RWPE1 (cell line): ENCODE measurements at regions not wholly inside any gene's neighbourhood (a gene's known extent, or its start where the extent isn't known, plus 50 kb on each side); places are given as distances from the start of the nearest gene placed in this dataset.

Experiments used
- CTCF ChIA-PET: fragments of 350-600 bp; sonication (Branson Sonifier 250); formaldehyde crosslinking; extraction: SDS; loops from one replicate; lab custom pipeline; 2021; lab: Yijun Ruan, JAX
- POLR2A ChIA-PET: fragments of 400-600 bp; formaldehyde crosslinking; extraction: SDS; loops from one replicate; lab custom pipeline; 2020; ENCODE audit warnings: antibody characterized with exemption; ENCODE audit not compliant: low non-redundant PET; lab: Yijun Ruan, JAX
- DNase-seq: peaks from one replicate; pipeline ENCODE4 v3.0.0; 2012; ENCODE audit warnings: low spot score
- H3K27ac ChIP-seq: fragments of 450-650 bp; 2 replicates; pipeline ENCODE4 v1.5.1; 2017
- TF ChIP-seq, protein P1 (sequence below): fragments of 450-650 bp; conservative IDR thresholded peaks from 2 replicates; pipeline ENCODE4 v1.5.1; 2017; ENCODE audit warnings: low read depth, mild to moderate bottlenecking

DNA sequence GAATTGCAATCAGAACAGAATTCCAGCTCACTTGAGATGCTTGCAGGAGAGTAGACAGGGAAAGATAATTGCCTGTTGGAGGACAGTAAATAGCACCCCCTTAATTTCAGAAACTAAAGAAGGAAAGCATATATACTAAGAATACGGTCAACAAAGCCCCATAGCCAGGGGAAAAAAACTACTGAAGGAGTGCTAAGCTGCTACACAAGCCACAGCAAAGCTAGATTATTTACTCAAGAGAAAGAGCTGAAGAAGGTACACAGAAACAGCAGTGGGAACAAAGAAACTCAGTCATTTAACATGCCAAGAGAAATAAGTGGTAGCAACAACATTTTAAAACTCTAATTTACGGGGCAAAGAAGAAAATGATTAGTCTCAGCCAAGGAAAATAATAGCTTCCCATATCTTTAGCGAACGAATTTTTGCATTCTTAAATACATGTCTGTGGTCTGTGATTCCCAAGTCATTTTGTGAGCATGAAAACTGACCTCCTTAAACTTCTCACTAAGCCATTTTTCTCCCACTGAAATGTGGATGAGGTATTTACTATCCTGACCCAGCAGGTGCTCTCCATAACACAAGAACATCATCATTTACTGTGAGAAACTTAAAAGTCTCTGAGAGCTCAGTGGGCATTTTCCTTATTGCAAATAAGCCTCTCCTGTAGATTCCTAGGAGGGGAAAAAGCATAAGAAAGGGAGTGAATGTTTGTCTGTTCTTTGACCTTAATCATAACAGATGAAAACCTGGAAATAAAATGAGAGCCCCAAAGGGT lies 196.0 kb downstream of the PAX3 start:
- no peak overlapping the region for H3K27ac ChIP-seq
- CTCF ChIA-PET = interaction anchor here (0.7 to 0.9 kb wide), 3 partner anchors 170 to 1347 kb away, joined by 3 read pairs; no protein-coding TSS in a partner anchor
- DNase-seq = no peak
- TF ChIP-seq, protein P1, sequence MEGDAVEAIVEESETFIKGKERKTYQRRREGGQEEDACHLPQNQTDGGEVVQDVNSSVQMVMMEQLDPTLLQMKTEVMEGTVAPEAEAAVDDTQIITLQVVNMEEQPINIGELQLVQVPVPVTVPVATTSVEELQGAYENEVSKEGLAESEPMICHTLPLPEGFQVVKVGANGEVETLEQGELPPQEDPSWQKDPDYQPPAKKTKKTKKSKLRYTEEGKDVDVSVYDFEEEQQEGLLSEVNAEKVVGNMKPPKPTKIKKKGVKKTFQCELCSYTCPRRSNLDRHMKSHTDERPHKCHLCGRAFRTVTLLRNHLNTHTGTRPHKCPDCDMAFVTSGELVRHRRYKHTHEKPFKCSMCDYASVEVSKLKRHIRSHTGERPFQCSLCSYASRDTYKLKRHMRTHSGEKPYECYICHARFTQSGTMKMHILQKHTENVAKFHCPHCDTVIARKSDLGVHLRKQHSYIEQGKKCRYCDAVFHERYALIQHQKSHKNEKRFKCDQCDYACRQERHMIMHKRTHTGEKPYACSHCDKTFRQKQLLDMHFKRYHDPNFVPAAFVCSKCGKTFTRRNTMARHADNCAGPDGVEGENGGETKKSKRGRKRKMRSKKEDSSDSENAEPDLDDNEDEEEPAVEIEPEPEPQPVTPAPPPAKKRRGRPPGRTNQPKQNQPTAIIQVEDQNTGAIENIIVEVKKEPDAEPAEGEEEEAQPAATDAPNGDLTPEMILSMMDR = no peak
- POLR2A ChIA-PET = no interaction called here

GRCh38 chr2:222100704-222101699 lies 197.8 kb downstream of the PAX3 start:
- CTCF ChIA-PET = interaction anchor here (0.5 kb wide), 1 partner anchor 1591 kb away, joined by 3 read pairs; no protein-coding TSS in a partner anchor

DNA sequence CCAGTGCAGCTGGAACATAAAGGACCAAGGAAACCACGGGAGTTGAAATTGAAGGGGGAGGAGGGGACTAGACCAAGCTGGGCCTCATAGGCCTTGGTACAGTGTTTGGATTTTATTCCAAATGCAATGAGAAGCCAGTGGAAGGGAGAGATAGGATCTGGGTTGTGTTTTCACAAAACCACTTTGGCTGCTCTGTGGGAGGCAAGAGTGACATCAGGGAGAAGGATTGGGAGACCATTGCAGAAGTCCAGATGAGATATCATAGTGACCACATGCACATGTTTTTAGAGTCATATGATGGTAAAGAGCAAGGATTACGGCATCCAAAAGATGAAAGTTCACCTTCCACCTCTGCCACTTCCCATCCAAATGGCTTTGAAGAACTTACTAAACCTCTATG lies 210.2 kb downstream of the PAX3 start:
- DNase-seq = no peak
- ChIA-PET POLR2A (no interaction called here), CTCF (no interaction called here)
- H3K27ac ChIP-seq = no peak overlapping the region
- TF ChIP-seq, protein P1 = no peak

More at GRCh38 chr2:222100704-222101699, 197.8 kb downstream of the PAX3 start:
- POLR2A ChIA-PET = no interaction called here
- peak; percentile 8 for DNase-seq
- TF ChIP-seq, protein P1 = no peak
- no peak overlapping the region for H3K27ac ChIP-seq

DNA sequence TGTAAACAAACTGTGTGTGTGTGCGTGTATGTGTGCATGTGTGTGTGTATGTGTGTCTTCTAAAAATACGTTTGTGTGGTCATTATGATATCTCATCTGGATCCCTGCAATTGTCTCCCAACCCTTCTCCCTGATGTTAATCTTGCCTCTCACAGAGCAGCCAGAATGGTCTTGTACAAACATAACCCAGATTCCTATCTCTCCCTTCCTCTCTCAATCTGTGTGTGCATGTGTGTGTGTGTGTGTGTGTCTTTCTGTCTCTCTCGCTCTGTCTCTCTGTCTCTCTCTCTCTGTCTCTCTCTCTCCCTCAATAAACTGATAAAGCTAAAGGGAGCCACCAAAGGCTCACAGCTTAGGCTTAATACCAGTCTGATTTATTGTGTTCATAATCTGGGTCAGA lies 210.8 kb downstream of the PAX3 start:
- POLR2A ChIA-PET = no interaction called here

DNA sequence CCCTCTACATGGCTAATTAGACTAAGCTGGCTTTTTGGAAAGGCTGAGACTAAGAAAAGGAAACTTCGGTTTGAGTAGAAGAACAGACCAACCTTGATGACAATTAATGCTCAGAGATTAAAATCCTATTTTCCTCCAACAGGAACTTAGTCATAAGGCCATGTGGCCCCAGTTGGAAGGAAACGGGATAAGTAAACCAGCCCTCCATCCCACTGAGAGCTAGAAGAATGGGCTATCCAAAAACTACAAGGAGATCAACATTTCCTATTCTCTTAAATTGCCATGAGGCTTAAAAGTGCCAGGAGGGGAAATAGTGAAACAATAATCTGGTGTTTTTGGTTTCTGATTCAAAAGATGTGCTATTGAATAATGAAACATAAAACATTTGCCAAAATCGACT lies 216.6 kb downstream of the PAX3 start:
- ChIA-PET CTCF (interaction anchor here (1.0 kb wide), 1 partner anchor 236 kb away, joined by 4 read pairs; no protein-coding TSS in a partner anchor), POLR2A (no interaction called here)
- H3K27ac ChIP-seq = no peak overlapping the region
- no peak for DNase-seq
- TF ChIP-seq, protein P1 = no peak

More for the DNA sequence above, 210.8 kb downstream of the PAX3 start:
- no peak for DNase-seq
- CTCF ChIA-PET = no interaction called here
- TF ChIP-seq, protein P1 = no peak
- no peak overlapping the region for H3K27ac ChIP-seq

DNA sequence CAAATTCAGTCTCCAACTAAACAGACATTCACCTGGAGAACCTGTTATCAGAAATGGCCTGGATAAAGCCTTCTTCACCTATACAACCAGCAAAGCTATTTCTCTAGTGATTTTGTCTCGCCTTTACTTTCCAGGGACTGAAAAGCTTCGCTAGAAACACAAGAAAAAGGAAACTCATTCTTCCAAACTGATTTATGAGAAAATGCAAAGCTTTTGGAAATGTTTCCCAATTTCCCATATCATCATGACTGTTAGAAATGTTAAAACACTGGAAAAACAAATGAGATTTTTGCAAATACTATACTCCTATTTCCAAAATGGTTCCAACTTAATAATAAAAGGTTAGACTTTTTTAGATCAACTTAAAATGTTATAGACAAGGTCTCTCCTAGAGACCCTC lies 218.7 kb downstream of the PAX3 start:
- TF ChIP-seq, protein P1 = no peak
- no peak overlapping the region for H3K27ac ChIP-seq

More for the DNA sequence above, 218.7 kb downstream of the PAX3 start:
- CTCF ChIA-PET = interaction anchor here (0.5 to 0.7 kb wide), 2 partner anchors 17 to 482 kb away, joined by 3 to 4 read pairs; no protein-coding TSS in a partner anchor
- POLR2A ChIA-PET = no interaction called here
- DNase-seq = no peak
